GM12872 (cell line): ENCODE measurements at regions not wholly inside any gene's neighbourhood (a gene's known extent, or its start where the extent isn't known, plus 50 kb on each side); places are given as distances from the start of the nearest gene placed in this dataset.

ENCODE experiments used
- TF ChIP-seq, protein P1 (sequence below): IDR thresholded peaks from 3 replicates; pipeline ENCODE4 v1.5.1; 2011; ENCODE audit warnings: low read depth, mild to moderate bottlenecking, low read length, moderate library complexity; ENCODE audit not compliant: insufficient read depth

DNA sequence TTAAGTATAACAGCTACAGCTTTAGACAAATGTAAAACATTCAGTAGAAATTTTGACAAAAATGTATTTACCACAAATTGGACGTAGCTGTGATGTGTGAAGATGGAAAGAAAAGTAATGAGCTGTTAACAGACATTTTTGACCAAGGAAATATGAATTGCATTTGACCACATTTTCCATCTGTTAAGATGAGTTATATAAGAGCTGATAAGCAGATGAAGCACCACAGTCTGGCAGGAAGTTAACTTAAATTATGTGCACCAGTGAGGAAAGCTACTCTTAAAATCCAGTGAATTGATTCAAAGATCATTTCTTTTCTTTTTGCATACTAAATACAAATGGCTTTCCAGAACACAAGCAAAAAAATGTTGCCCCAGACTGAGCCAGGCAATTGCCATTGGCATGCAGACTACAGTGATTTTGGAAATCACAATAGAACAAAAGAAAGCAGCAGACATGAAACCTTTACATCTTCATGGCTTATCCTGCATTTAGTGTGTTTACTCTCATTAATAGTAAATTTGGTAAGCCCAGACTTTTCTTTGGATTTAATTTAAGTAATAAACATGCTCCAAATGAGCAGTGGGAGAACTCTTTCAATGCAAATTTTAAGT, 493.7 kb downstream of the TMX3 start:
- TF ChIP-seq, protein P1, sequence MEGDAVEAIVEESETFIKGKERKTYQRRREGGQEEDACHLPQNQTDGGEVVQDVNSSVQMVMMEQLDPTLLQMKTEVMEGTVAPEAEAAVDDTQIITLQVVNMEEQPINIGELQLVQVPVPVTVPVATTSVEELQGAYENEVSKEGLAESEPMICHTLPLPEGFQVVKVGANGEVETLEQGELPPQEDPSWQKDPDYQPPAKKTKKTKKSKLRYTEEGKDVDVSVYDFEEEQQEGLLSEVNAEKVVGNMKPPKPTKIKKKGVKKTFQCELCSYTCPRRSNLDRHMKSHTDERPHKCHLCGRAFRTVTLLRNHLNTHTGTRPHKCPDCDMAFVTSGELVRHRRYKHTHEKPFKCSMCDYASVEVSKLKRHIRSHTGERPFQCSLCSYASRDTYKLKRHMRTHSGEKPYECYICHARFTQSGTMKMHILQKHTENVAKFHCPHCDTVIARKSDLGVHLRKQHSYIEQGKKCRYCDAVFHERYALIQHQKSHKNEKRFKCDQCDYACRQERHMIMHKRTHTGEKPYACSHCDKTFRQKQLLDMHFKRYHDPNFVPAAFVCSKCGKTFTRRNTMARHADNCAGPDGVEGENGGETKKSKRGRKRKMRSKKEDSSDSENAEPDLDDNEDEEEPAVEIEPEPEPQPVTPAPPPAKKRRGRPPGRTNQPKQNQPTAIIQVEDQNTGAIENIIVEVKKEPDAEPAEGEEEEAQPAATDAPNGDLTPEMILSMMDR = no peak

DNA sequence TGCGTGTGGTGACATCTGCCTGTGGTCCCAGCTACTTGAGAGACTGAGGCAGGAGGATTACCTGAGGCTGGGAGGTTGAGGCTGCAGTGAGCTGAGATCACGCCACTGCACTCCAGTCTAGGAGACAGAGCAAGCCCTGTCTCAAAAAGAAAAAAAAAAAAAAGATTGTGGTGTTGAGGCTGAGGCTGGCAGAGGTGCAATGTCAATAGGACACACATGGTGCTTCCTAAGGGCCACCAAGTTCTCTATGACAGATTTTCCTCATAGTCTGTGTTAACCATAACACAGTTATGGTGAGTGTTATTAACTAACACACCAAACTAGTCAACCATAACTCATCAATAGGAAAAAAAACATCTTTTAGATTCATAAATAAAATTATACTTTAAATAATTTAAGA, 494.4 kb downstream of the TMX3 start:
- TF ChIP-seq, protein P1 = no peak

DNA sequence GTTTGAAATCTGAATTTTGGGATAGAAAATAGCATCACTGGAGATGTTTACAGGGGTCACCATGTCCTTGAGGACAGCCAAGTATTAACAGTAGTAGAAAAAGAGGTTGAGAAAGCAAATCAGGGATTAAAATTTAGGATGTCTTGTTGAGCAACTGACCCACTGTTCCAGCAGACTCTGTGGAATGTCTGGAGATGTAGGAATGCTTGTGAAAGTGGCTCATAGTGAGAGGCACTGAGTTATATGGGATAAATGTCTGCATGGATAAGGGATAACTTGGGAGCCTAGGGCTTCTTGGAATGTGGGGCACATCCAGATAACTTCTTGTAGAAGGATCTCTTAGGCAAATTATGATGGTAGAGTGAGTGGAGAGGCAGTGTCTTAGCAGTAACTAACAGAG, 495.0 kb downstream of the TMX3 start:
- TF ChIP-seq, protein P1 = no peak

DNA sequence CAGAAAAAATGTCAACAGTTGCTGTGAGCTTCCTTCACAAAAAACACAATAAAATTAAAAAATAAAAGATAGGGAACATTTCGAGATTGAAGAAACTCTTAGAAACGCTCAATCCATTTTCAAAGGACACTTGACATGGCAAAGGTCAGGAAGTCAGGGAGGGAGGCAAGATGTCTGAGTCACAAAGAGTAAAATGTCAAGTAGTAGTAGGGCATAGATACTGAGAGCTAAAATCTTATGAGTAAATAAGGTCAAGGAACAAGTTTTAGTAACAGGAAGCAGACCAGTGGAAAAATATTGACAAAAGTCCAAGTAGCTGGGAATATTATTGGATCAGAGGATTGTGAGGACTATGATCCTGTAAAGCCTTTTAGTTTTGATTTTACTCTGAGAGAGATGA, 495.6 kb downstream of the TMX3 start:
- TF ChIP-seq, protein P1 = no peak

DNA sequence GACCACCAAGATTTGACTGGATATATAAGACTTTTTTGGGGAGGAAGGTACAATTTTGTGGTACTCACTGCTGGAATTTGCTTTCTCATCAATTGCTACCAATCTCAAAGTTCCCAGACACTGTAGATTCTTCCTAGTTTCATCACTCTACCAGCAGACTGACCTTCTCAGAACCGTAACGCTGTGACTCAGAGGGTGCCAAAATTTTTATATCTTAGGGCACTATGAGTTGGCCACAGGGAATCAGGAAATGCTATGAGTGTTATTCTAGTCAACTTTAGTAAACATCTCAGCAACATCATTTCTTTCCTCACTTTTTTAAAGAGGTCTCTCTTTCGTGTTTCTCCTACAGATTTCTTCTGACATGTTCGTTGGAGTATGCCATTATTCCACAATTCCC, 499.0 kb downstream of the TMX3 start:
- TF ChIP-seq, protein P1 = no peak

- TF ChIP-seq, protein P1 = no peak
Observed at GRCh38 chr18:68186039-68186438, 528.9 kb downstream of the TMX3 start.

DNA sequence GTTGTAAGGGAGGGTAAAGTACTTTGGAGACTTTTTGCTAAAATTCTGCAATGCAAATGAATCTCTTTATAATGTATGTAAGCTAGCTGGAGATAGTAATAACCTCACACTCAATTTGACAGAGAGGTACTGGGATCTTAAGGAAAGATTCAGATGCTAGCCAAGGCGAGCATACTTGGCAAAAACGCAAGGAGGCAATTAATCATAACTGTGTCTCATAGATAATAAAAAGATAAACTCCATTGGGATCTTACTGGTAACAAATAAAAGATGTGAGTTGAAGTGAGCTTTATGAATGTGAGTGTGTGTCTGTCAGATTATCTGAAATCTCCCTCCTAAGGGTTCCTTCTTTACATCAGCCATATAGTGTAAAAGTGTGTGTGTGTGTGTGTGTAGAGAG, 533.0 kb downstream of the TMX3 start:
- TF ChIP-seq, protein P1 = no peak
